HEK293 (cell line): ENCODE measurements at regions not wholly inside any gene's neighbourhood (a gene's known extent, or its start where the extent isn't known, plus 50 kb on each side); places are given as distances from the start of the nearest gene placed in this dataset.

Experiments used
- ZNF341 ChIP-seq: fragments of 450-650 bp; formaldehyde crosslinking; IDR thresholded peaks from 2 replicates; pipeline ENCODE4; 2016; ENCODE audit warnings: low read depth, missing biosample characterization, missing genetic modification characterization
- ZNF521 ChIP-seq: fragments of 450-650 bp; formaldehyde crosslinking; IDR thresholded peaks from 2 replicates; pipeline ENCODE4 v1.5.1; 2017; ENCODE audit warnings: missing biosample characterization, mild to moderate bottlenecking, missing genetic modification characterization

GRCh38 chr4:19982556-19982955 lies 269.1 kb upstream of the SLIT2 start:
- TF ChIP-seq ZNF521 (no peak), ZNF341 (tag by site-specific recombination) (no peak)
